Keratinocyte (primary cell): ENCODE measurements at regions not wholly inside any gene's neighbourhood (a gene's known extent, or its start where the extent isn't known, plus 50 kb on each side); places are given as distances from the start of the nearest gene placed in this dataset.

Experiments
- DNase-seq: peaks from one replicate; pipeline ENCODE4 v3.0.0-alpha.2; 2011; ENCODE audit warnings: low read depth, missing footprints, low spot score
- FAIRE-seq: peaks from 2 replicates; lab custom pipeline; 2011; peaks lifted over from hg19 to GRCh38; lab: Jason Lieb, UNC
- H2AFZ ChIP-seq: 2 replicates; pipeline ENCODE4 v1.6.0; 2012; ENCODE audit warnings: low read length, control low read depth, inconsistent platforms; ENCODE audit not compliant: control insufficient read depth
- H3K27ac ChIP-seq: 2 replicates; pipeline ENCODE4 v1.5.1; 2011; ENCODE audit warnings: low read length; ENCODE audit not compliant: control insufficient read depth, insufficient read depth
- H3K27me3 ChIP-seq: 3 replicates; pipeline ENCODE4 v1.6.0; 2011; ENCODE audit warnings: low read length; ENCODE audit not compliant: control insufficient read depth, insufficient read depth; ENCODE audit errors: extremely low read depth
- H3K36me3 ChIP-seq, 2 experiments: 2 replicates in 1 of 2; 3 replicates in 1 of 2; pipeline ENCODE4 v1.5.1; 2011; ENCODE audit warnings: low read length in 2 of 2, mild to moderate bottlenecking in 1 of 2; ENCODE audit not compliant: control insufficient read depth in 2 of 2, insufficient read depth in 2 of 2; ENCODE audit errors: extremely low read depth in 1 of 2
- H3K4me1 ChIP-seq: 3 replicates; pipeline ENCODE4 v1.5.1; 2011; ENCODE audit warnings: low read length; ENCODE audit not compliant: control insufficient read depth, insufficient read depth; ENCODE audit errors: extremely low read depth
- H3K4me2 ChIP-seq: 3 replicates; pipeline ENCODE4 v1.6.0; 2011; ENCODE audit warnings: low read depth, low read length; ENCODE audit not compliant: control insufficient read depth, insufficient read depth; ENCODE audit errors: extremely low read depth
- H3K4me3 ChIP-seq, 3 experiments: fragments of 200-600 bp in 1 of 3; sonication (generic) in 1 of 3; 2 replicates in 2 of 3; 3 replicates in 1 of 3; pipeline ENCODE4 v1.5.1; 2011 to 2016; ENCODE audit warnings: low read length in 3 of 3, mild to moderate bottlenecking in 3 of 3, control low read depth in 2 of 3, inconsistent platforms in 1 of 3, low read depth in 1 of 3, mixed read lengths in 1 of 3, mixed run types in 1 of 3, moderate library complexity in 1 of 3; ENCODE audit not compliant: control insufficient read depth in 2 of 3, insufficient read depth in 2 of 3; ENCODE audit errors: extremely low read depth in 1 of 3
- H3K79me2 ChIP-seq: 2 replicates; pipeline ENCODE4 v1.6.0; 2012; ENCODE audit warnings: low read length; ENCODE audit not compliant: control insufficient read depth, insufficient read depth
- H3K9ac ChIP-seq: 3 replicates; pipeline ENCODE4 v1.6.0; 2011; ENCODE audit warnings: low read length; ENCODE audit not compliant: control insufficient read depth, insufficient read depth; ENCODE audit errors: extremely low read depth
- H3K9me1 ChIP-seq: 3 replicates; pipeline ENCODE4 v1.6.0; 2011; ENCODE audit warnings: low read length; ENCODE audit not compliant: control insufficient read depth, insufficient read depth; ENCODE audit errors: extremely low read depth
- H3K9me3 ChIP-seq: 2 replicates; pipeline ENCODE4 v1.5.1; 2012; ENCODE audit warnings: low read depth, low read length; ENCODE audit not compliant: control insufficient read depth
- H4K20me1 ChIP-seq: 3 replicates; pipeline ENCODE4 v1.6.0; 2011; ENCODE audit warnings: low read length; ENCODE audit not compliant: control insufficient read depth, insufficient read depth; ENCODE audit errors: extremely low read depth
- CTCF ChIP-seq, 3 experiments: IDR thresholded peaks in 1 of 3; conservative IDR thresholded peaks in 1 of 3; optimal IDR thresholded peaks in 1 of 3; 2 replicates in 2 of 3; 3 replicates in 1 of 3; pipeline versions ENCODE3 to v1.5.1; 2011; ENCODE audit warnings: low read length in 3 of 3, mild to moderate bottlenecking in 3 of 3, moderate library complexity in 2 of 3, control low read depth in 1 of 3, inconsistent platforms in 1 of 3; ENCODE audit not compliant: insufficient read depth in 2 of 3; ENCODE audit errors: extremely low read depth in 1 of 3
- EZH2 ChIP-seq: IDR thresholded peaks from one replicate; pipeline ENCODE4 v1.6.1; 2012; ENCODE audit warnings: inconsistent platforms, mild to moderate bottlenecking, low read length, moderate library complexity
- dilution Hi-C: fragments of 300-500 bp; cut with MboI; formaldehyde crosslinking; loops from one replicate; pipeline ENCODE4 v1.7.0; 2020; ENCODE audit warnings: low sequenced_read_pairs; ENCODE audit not compliant: extremely low pct_ligation_motif_present

- no peak overlapping the region for H3K4me2 ChIP-seq
- no peak overlapping the region for H2AFZ ChIP-seq
- no peak for TF ChIP-seq EZH2
- H3K27me3 ChIP-seq: no peaks in the 10 kb centered on the region
- H4K20me1 ChIP-seq: no peaks in the 10 kb centered on the region
- H3K9me3 ChIP-seq: no peaks in the 10 kb centered on the region
- no peak overlapping the region for H3K27ac ChIP-seq
- H3K9ac ChIP-seq: no peak overlapping the region
- DNase-seq (no peak), FAIRE-seq (no peak)
- H3K79me2 ChIP-seq: no peaks in the 10 kb centered on the region
- dilution Hi-C loops: no loop called here
- H3K9me1 ChIP-seq: no peaks in the 10 kb centered on the region
- H3K36me3 ChIP-seq: no peaks in the 10 kb centered on the region
- H3K4me1 ChIP-seq: no peaks in the 10 kb centered on the region
- H3K4me3 ChIP-seq: no peak overlapping the region
These were observed 63.2 kb downstream of the RGS2 start for GRCh38 chr1:192872010-192872409.

- Histone ChIP-seq H3K27me3 (no peaks in the 10 kb centered on the region), H4K20me1 (no peaks in the 10 kb centered on the region), H3K27ac (no peak overlapping the region), H3K9me1 (no peaks in the 10 kb centered on the region), H3K4me2 (no peak overlapping the region), H3K4me1 (no peaks in the 10 kb centered on the region), H2AFZ (no peak overlapping the region), H3K9ac (no peak overlapping the region), H3K36me3 (no peaks in the 10 kb centered on the region), H3K4me3 (no peak overlapping the region), H3K79me2 (no peaks in the 10 kb centered on the region), H3K9me3 (no peaks in the 10 kb centered on the region)
- dilution Hi-C loops: no loop called here
- FAIRE-seq: no peak
- TF ChIP-seq EZH2 (no peak), CTCF (optimal IDR thresholded peaks at IDR 0.05 in 1 of 3, IDR thresholded peaks at IDR 0.05 in 1 of 3, conservative IDR thresholded peaks at IDR 0.05 in 1 of 3; ENCODE audit: extremely low read depth in 1 of 3, insufficient read depth in 2 of 3, low read length in 3 of 3) (no peak)
- DNase-seq: no peak
These were observed 65.0 kb downstream of the RGS2 start for GRCh38 chr1:192873836-192874235.

- TF ChIP-seq EZH2 (no peak), CTCF (optimal IDR thresholded peaks at IDR 0.05 in 1 of 3, IDR thresholded peaks at IDR 0.05 in 1 of 3, conservative IDR thresholded peaks at IDR 0.05 in 1 of 3; ENCODE audit: extremely low read depth in 1 of 3, insufficient read depth in 2 of 3, low read length in 3 of 3) (no peak)
These were observed 67.8 kb downstream of the RGS2 start for GRCh38 chr1:192876633-192877032.

More at GRCh38 chr1:192876633-192877032, 67.8 kb downstream of the RGS2 start:
- dilution Hi-C loops: no loop called here
- no peak for DNase-seq
- H3K79me2 ChIP-seq: no peaks in the 10 kb centered on the region
- H3K9me3 ChIP-seq: no peaks in the 10 kb centered on the region
- no peak overlapping the region for H2AFZ ChIP-seq
- no peaks in the 10 kb centered on the region for H3K27me3 ChIP-seq
- H3K36me3 ChIP-seq: no peaks in the 10 kb centered on the region
- no peak overlapping the region for H3K4me3 ChIP-seq
- H3K9me1 ChIP-seq: no peaks in the 10 kb centered on the region
- H3K27ac ChIP-seq: no peak overlapping the region
- no peaks in the 10 kb centered on the region for H4K20me1 ChIP-seq
- no peak overlapping the region for H3K9ac ChIP-seq
- FAIRE-seq: no peak
- no peak overlapping the region for H3K4me2 ChIP-seq
- H3K4me1 ChIP-seq: no peaks in the 10 kb centered on the region
